SK-N-SH (cell line): ENCODE measurements at regions not wholly inside any gene's neighbourhood (a gene's known extent, or its start where the extent isn't known, plus 50 kb on each side); places are given as distances from the start of the nearest gene placed in this dataset.

Experiments used
- CTCF ChIA-PET: fragments of 300-600, 350-600 bp; formaldehyde crosslinking; extraction: SDS; loops from one replicate; lab custom pipeline; 2021; lab: Yijun Ruan, JAX
- POLR2A ChIA-PET: fragments of 350-600 bp; sonication (Branson Sonifier 250); formaldehyde crosslinking; extraction: SDS; loops from one replicate; lab custom pipeline; 2020; ENCODE audit warnings: antibody characterized with exemption, inconsistent platforms; lab: Yijun Ruan, JAX
- DNase-seq: peaks from one replicate; pipeline ENCODE4 v3.0.0; 2012
- H2AFZ ChIP-seq: fragments of 200-600 bp; sonication (generic); 2 replicates; pipeline ENCODE4 v1.8.1; 2016; ENCODE audit warnings: antibody characterized with exemption, mild to moderate bottlenecking, low read depth
- H3F3A ChIP-seq: fragments of 200-600 bp; sonication (generic); replicated peaks from 2 replicates; pipeline ENCODE3; 2016; ENCODE audit warnings: antibody characterized with exemption, mild to moderate bottlenecking; ENCODE audit not compliant: insufficient read depth
- H3K27ac ChIP-seq, 2 experiments: fragments of 200-500 bp in 1 of 2; fragments of 200-600 bp in 1 of 2; sonication (Bioruptor generic) in 1 of 2; sonication (generic), shearing (Covaris generic) in 1 of 2; 2 replicates each; pipeline versions ENCODE4 v1.5.1 to v1.6.1; 2014 to 2016; ENCODE audit warnings: low read depth in 2 of 2, inconsistent platforms in 1 of 2, low read length in 1 of 2, mild to moderate bottlenecking in 1 of 2, mixed read lengths in 1 of 2
- H3K27me3 ChIP-seq: fragments of 200-600 bp; sonication (generic), shearing (Covaris generic); 2 replicates; pipeline ENCODE4 v1.6.1; 2016; ENCODE audit warnings: mixed run types; ENCODE audit not compliant: insufficient read depth
- H3K36me3 ChIP-seq, 2 experiments: fragments of 200-500 bp in 1 of 2; fragments of 200-600 bp in 1 of 2; sonication (Bioruptor generic) in 1 of 2; sonication (generic) in 1 of 2; replicated peaks in 1 of 2; 2 replicates each; pipeline versions ENCODE3 to v1.5.1; 2014 to 2016; ENCODE audit warnings: low read length in 1 of 2, mild to moderate bottlenecking in 1 of 2; ENCODE audit not compliant: insufficient read depth in 2 of 2, control insufficient read depth in 1 of 2
- H3K4me1 ChIP-seq, 2 experiments: fragments of 200-500 bp in 1 of 2; fragments of 200-600 bp in 1 of 2; sonication (Bioruptor generic) in 1 of 2; sonication (generic), shearing (Covaris generic) in 1 of 2; 2 replicates each; pipeline versions ENCODE4 v1.5.1 to v1.6.1; 2014 to 2016; ENCODE audit warnings: low read depth in 1 of 2, low read length in 1 of 2, mixed run types in 1 of 2; ENCODE audit not compliant: insufficient read depth in 2 of 2, control insufficient read depth in 1 of 2
- H3K4me2 ChIP-seq: fragments of 200-600 bp; sonication (generic), shearing (Covaris generic); 2 replicates; pipeline ENCODE4 v1.6.1; 2017; ENCODE audit warnings: mixed run types
- H3K4me3 ChIP-seq, 2 experiments: fragments of 200-500 bp in 1 of 2; fragments of 200-600 bp in 1 of 2; sonication (Bioruptor generic) in 1 of 2; sonication (generic), shearing (Covaris generic) in 1 of 2; 2 replicates each; pipeline versions ENCODE4 v1.5.1 to v1.8.1; 2014 to 2016; ENCODE audit warnings: low read depth in 2 of 2, inconsistent platforms in 1 of 2, low read length in 1 of 2, mild to moderate bottlenecking in 1 of 2, mixed read lengths in 1 of 2, moderate library complexity in 1 of 2
- H3K79me2 ChIP-seq: fragments of 200-600 bp; sonication (generic); 2 replicates; pipeline ENCODE4 v1.8.1; 2017; ENCODE audit warnings: mild to moderate bottlenecking; ENCODE audit not compliant: insufficient read depth
- H3K9ac ChIP-seq: fragments of 200-600 bp; sonication (generic); 2 replicates; pipeline ENCODE4 v1.6.1; 2017; ENCODE audit warnings: mixed run types
- H3K9me2 ChIP-seq: fragments of 200-600 bp; sonication (generic); 2 replicates; pipeline ENCODE4 v1.6.1; 2017; ENCODE audit warnings: mixed run types
- H3K9me3 ChIP-seq: fragments of 200-600 bp; sonication (generic); 2 replicates; pipeline ENCODE4 v1.6.1; 2017; ENCODE audit warnings: mixed run types, mild to moderate bottlenecking, moderate library complexity
- H4K20me1 ChIP-seq: fragments of 200-600 bp; sonication (generic); 2 replicates; pipeline ENCODE4 v1.6.1; 2017; ENCODE audit warnings: mild to moderate bottlenecking, mixed run types; ENCODE audit not compliant: insufficient read depth
- CHD2 ChIP-seq: fragments of 150-350 bp; IDR thresholded peaks from 2 replicates; pipeline ENCODE4 v1.6.1; 2018; ENCODE audit warnings: low read length; ENCODE audit not compliant: partially characterized antibody
- ELF1 ChIP-seq: IDR thresholded peaks from 2 replicates; pipeline ENCODE4 v1.4.0; 2012
- FOXM1 ChIP-seq: IDR thresholded peaks from 2 replicates; pipeline ENCODE4 v1.4.0; 2012; ENCODE audit warnings: low read depth, mild to moderate bottlenecking
- MXI1 ChIP-seq: IDR thresholded peaks from 2 replicates; pipeline ENCODE4 v1.6.1; 2012; ENCODE audit warnings: mild to moderate bottlenecking, low read depth, low read length, improper control_type of control experiment
- RXRA ChIP-seq: IDR thresholded peaks from 2 replicates; pipeline ENCODE4 v1.4.0; 2012; ENCODE audit warnings: low read depth, mild to moderate bottlenecking, borderline replicate concordance
- SMC3 ChIP-seq: IDR thresholded peaks from 2 replicates; pipeline ENCODE4 v1.6.1; 2012; ENCODE audit warnings: low read depth, low read length, improper control_type of control experiment
- TAF1 ChIP-seq: IDR thresholded peaks from 2 replicates; pipeline ENCODE4 v1.6.1; 2012; ENCODE audit warnings: low read depth, mild to moderate bottlenecking, low read length, moderate library complexity, borderline replicate concordance
- TCF12 ChIP-seq: IDR thresholded peaks from 2 replicates; pipeline ENCODE4 v1.4.0; 2012
- TEAD4 ChIP-seq: IDR thresholded peaks from 2 replicates; pipeline ENCODE4 v1.4.0; 2012; ENCODE audit warnings: mild to moderate bottlenecking, borderline replicate concordance; ENCODE audit not compliant: insufficient read depth
- ZBTB33 ChIP-seq: IDR thresholded peaks from 2 replicates; pipeline ENCODE4 v1.4.0; 2012; ENCODE audit warnings: low read depth, borderline replicate concordance
- WGBS: methylation state at CpG from one replicate; pipeline ENCODE4 v1.1.6; 2017; ENCODE audit warnings: low lambda C conversion rate; 5-methylcytosine and 5-hydroxymethylcytosine counted together

GRCh38 chr17:53950858-53951250 lies 128.1 kb downstream of the KIF2B start:
- no peaks in the 10 kb centered on the region for H3K27me3 ChIP-seq
- H3K4me3 ChIP-seq: no peak overlapping the region
- TF ChIP-seq ZBTB33: no peak
- TF ChIP-seq MXI1: no peak
- no peak for TF ChIP-seq SMC3
- TF ChIP-seq FOXM1: no peak
- H3K9ac ChIP-seq: no peak overlapping the region
- no peak for DNase-seq
- no peak overlapping the region for H3K4me2 ChIP-seq
- ChIA-PET POLR2A (no interaction called here), CTCF (interaction anchor here (2.1 kb wide), 1 partner anchor 11 kb away, joined by 5 read pairs; no protein-coding TSS in a partner anchor)
- H3K79me2 ChIP-seq: no peaks in the 10 kb centered on the region
- H3K9me2 ChIP-seq: no peaks in the 10 kb centered on the region; the same call in 1 of the 2 replicates
- no peaks in the 10 kb centered on the region for H3F3A ChIP-seq
- no peaks in the 10 kb centered on the region for H3K36me3 ChIP-seq
- no peaks in the 10 kb centered on the region for H4K20me1 ChIP-seq
- no peaks in the 10 kb centered on the region for H3K4me1 ChIP-seq
- H3K9me3 ChIP-seq: peaks cover 23% of the 10 kb centered on the region
- H2AFZ ChIP-seq: no peak overlapping the region
- no peak overlapping the region for H3K27ac ChIP-seq

GRCh38 chr17:53971361-53971760 lies 148.6 kb downstream of the KIF2B start:
- no peak overlapping the region for H2AFZ ChIP-seq
- TF ChIP-seq RXRA: no peak
- H3K9me2 ChIP-seq: no peaks in the 10 kb centered on the region
- DNase-seq: no peak
- no peaks in the 10 kb centered on the region for H3K27me3 ChIP-seq
- CTCF ChIA-PET: no interaction called here
- WGBS: 0% methylated on average over 1 of the region's 1 CpG
- no peaks in the 10 kb centered on the region for H3K4me1 ChIP-seq
- no peak overlapping the region for H3K4me3 ChIP-seq
- no peak overlapping the region for H3K9ac ChIP-seq
- no peaks in the 10 kb centered on the region for H3K79me2 ChIP-seq
- H3K27ac ChIP-seq: no peak overlapping the region
- H3K4me2 ChIP-seq: no peak overlapping the region
- no peaks in the 10 kb centered on the region for H4K20me1 ChIP-seq
- no peaks in the 10 kb centered on the region for H3F3A ChIP-seq
- no peaks in the 10 kb centered on the region for H3K36me3 ChIP-seq
- H3K9me3 ChIP-seq: no peaks in the 10 kb centered on the region
- POLR2A ChIA-PET: no interaction called here

GRCh38 chr17:53979991-53980390 lies 157.3 kb downstream of the KIF2B start:
- Histone ChIP-seq H3K27me3 (no peaks in the 10 kb centered on the region), H3K36me3 (no peaks in the 10 kb centered on the region), H2AFZ (no peak overlapping the region)
- no peak for TF ChIP-seq TEAD4
- no peak for TF ChIP-seq TCF12
- no peak for TF ChIP-seq TAF1
- no peak for TF ChIP-seq ELF1
- no peak for TF ChIP-seq CHD2
- TF ChIP-seq, all 33 proteins: peak for 0
- 29% methylated on average over 5 of the region's 5 CpGs for WGBS
- H3K9me2 ChIP-seq: no peaks in the 10 kb centered on the region
- ChIA-PET CTCF (no interaction called here), POLR2A (no interaction called here)
- no peak overlapping the region for H3K4me3 ChIP-seq
- H3K27ac ChIP-seq: no peak overlapping the region
- no peaks in the 10 kb centered on the region for H3F3A ChIP-seq
- no peaks in the 10 kb centered on the region for H3K79me2 ChIP-seq
- no peak overlapping the region for H3K4me2 ChIP-seq
- no peaks in the 10 kb centered on the region for H3K4me1 ChIP-seq
- DNase-seq: no peak
- no peak overlapping the region for H3K9ac ChIP-seq
- H4K20me1 ChIP-seq: no peaks in the 10 kb centered on the region
- H3K9me3 ChIP-seq: peaks cover 9% of the 10 kb centered on the region; the same call in 1 of the 2 replicates
